Upper lobe of left lung (tissue), 6 donors: ENCODE measurements at regions not wholly inside any gene's neighbourhood (a gene's known extent, or its start where the extent isn't known, plus 50 kb on each side); places are given as distances from the start of the nearest gene placed in this dataset.

ENCODE experiments used
- ATAC-seq, 2 donors: fragments of 200-7000 bp; cut with Tn5 transposase; one replicate each; pipeline ENCODE4 v1.9.1; 2022; ENCODE audit warnings: mild to moderate bottlenecking in 2 of 2, moderate library complexity in 2 of 2; ENCODE audit not compliant: low FRiP score in 2 of 2
- DNase-seq, 2 donors: peaks; one replicate each; pipeline ENCODE4 v3.0.0-alpha.2; 2019 to 2020
- H3K27ac ChIP-seq, 4 donors: fragments of 200-600 bp; sonication (generic); one replicate each; pipeline ENCODE4 v1.5.1; 2016 to 2019
- H3K27me3 ChIP-seq, 4 donors: fragments of 200-600 bp; sonication (generic); one replicate each; pipeline ENCODE4 v1.5.1; 2017 to 2019
- H3K36me3 ChIP-seq, 4 donors: fragments of 200-600 bp; sonication (generic); one replicate each; pipeline ENCODE4 v1.5.1; 2016 to 2019
- H3K4me1 ChIP-seq, 4 donors: fragments of 200-600 bp; sonication (generic); one replicate each; pipeline ENCODE4 v1.5.1; 2018 to 2019
- H3K4me3 ChIP-seq, 4 donors: fragments of 200-600 bp; sonication (generic); one replicate each; pipeline ENCODE4 v1.5.1; 2017 to 2019; ENCODE audit warnings: mild to moderate bottlenecking in 2 of 4, moderate library complexity in 1 of 4
- H3K9me3 ChIP-seq, 4 donors: fragments of 200-600 bp; sonication (generic); one replicate each; pipeline ENCODE4 v1.5.1; 2018 to 2019
- CTCF ChIP-seq, 6 experiments: fragments of 450-650 bp in 4 of 6; fragments of 200-600 bp in 2 of 6; sonication (generic) in 2 of 6; IDR thresholded peaks; one replicate each; pipeline ENCODE4 v1.5.1; 2016 to 2019; ENCODE audit warnings: antibody characterized with exemption in 6 of 6
- EP300 ChIP-seq, 4 donors: sonication (generic); formaldehyde crosslinking; IDR thresholded peaks; one replicate each; pipeline ENCODE4 v1.5.1; 2017; ENCODE audit warnings: antibody characterized with exemption in 4 of 4, control low read depth in 2 of 4
- POLR2A ChIP-seq, 4 donors: fragments of 450-650 bp; IDR thresholded peaks; one replicate each; pipeline ENCODE4 v1.5.1; 2016 to 2017; ENCODE audit warnings: antibody characterized with exemption in 4 of 4, mild to moderate bottlenecking in 2 of 4
- POLR2AphosphoS5 ChIP-seq, 2 donors: sonication (generic); formaldehyde crosslinking; IDR thresholded peaks; one replicate each; pipeline ENCODE4 v1.5.1; 2017; ENCODE audit warnings: antibody characterized with exemption in 2 of 2
- WGBS, 2 donors: methylation state at CpG; one replicate each; pipeline ENCODE4 v1.1.5; 2017 to 2018; 5-methylcytosine and 5-hydroxymethylcytosine counted together
- donor health status: DM: no; HTN: no; CAD: no; lungs with moderate emphysema.
- donor health status: DM: no; HTN: yes; CAD: no; lungs with severe emphysema.

- Histone ChIP-seq H3K36me3 (no peaks in the 10 kb centered on the region), H3K27me3 (no peaks in the 10 kb centered on the region), H3K4me3 (no peak overlapping the region), H3K27ac (no peak overlapping the region), H3K4me1 (peaks cover 0 to 7% (median 6%) of the 10 kb centered on the region in 4 donors), H3K9me3 (no peaks in the 10 kb centered on the region)
- TF ChIP-seq POLR2A (IDR thresholded peaks at IDR 0.05), result no peak
- TF ChIP-seq EP300 (IDR thresholded peaks at IDR 0.05), result no peak
- no peak for TF ChIP-seq CTCF (IDR thresholded peaks at IDR 0.05)
- no peak for TF ChIP-seq POLR2AphosphoS5 (IDR thresholded peaks at IDR 0.05)
- ATAC-seq (no peak), DNase-seq (no peak)
- 0 to 44% methylated on average over 1 of the region's 1 CpG for WGBS, 2 donors
These were observed 78.7 kb downstream of the HYCC1 start for GRCh38 chr7:22935269-22935668.

GRCh38 chr7:22934473-22935065 lies 79.4 kb downstream of the HYCC1 start:
- no peaks in the 10 kb centered on the region for H3K27me3 ChIP-seq
- H3K4me3 ChIP-seq, result no peak overlapping the region
- H3K27ac ChIP-seq, result peak overlapping the region in 1 of 4 donors; percentile 12
- TF ChIP-seq POLR2AphosphoS5 (IDR thresholded peaks at IDR 0.05), result no peak
- no peak for TF ChIP-seq EP300 (IDR thresholded peaks at IDR 0.05)
- no peak for TF ChIP-seq POLR2A (IDR thresholded peaks at IDR 0.05)
- no peak for TF ChIP-seq CTCF (IDR thresholded peaks at IDR 0.05)
- WGBS, 2 donors, result 53 to 61% methylated on average over 4 of the region's 4 CpGs
- ATAC-seq, result peak in 1 of 2 donors; percentile 19
- no peaks in the 10 kb centered on the region for H3K9me3 ChIP-seq
- no peaks in the 10 kb centered on the region for H3K36me3 ChIP-seq
- DNase-seq, result no peak
- H3K4me1 ChIP-seq, result peaks cover 0 to 7% (median 6%) of the 10 kb centered on the region in 4 donors

GRCh38 chr7:22934023-22934422 lies 79.9 kb downstream of the HYCC1 start:
- ATAC-seq (peak in 1 of 2 donors; percentile 53), DNase-seq (no peak)
- Histone ChIP-seq H3K36me3 (no peaks in the 10 kb centered on the region), H3K4me1 (peaks cover 0 to 7% (median 6%) of the 10 kb centered on the region in 4 donors), H3K27ac (peak overlapping the region in 1 of 4 donors; percentile 12), H3K4me3 (no peak overlapping the region), H3K27me3 (no peaks in the 10 kb centered on the region), H3K9me3 (no peaks in the 10 kb centered on the region)
- 29 to 34% methylated on average over 2 of the region's 2 CpGs for WGBS, 2 donors
- TF ChIP-seq CTCF (IDR thresholded peaks at IDR 0.05), result no peak
- TF ChIP-seq POLR2AphosphoS5 (IDR thresholded peaks at IDR 0.05), result no peak
- TF ChIP-seq POLR2A (IDR thresholded peaks at IDR 0.05), result no peak
- TF ChIP-seq EP300 (IDR thresholded peaks at IDR 0.05), result no peak

GRCh38 chr7:22932896-22933295 lies 81.0 kb downstream of the HYCC1 start:
- ATAC-seq (no peak), DNase-seq (no peak)
- H3K4me3 ChIP-seq, result no peak overlapping the region
- peaks cover 0 to 7% (median 6%) of the 10 kb centered on the region in 4 donors for H3K4me1 ChIP-seq
- H3K9me3 ChIP-seq, result no peaks in the 10 kb centered on the region
- TF ChIP-seq CTCF (IDR thresholded peaks at IDR 0.05) (no peak), POLR2AphosphoS5 (IDR thresholded peaks at IDR 0.05) (no peak), EP300 (IDR thresholded peaks at IDR 0.05) (no peak), POLR2A (IDR thresholded peaks at IDR 0.05) (no peak)
- H3K27me3 ChIP-seq, result no peaks in the 10 kb centered on the region
- no peak overlapping the region for H3K27ac ChIP-seq
- no peaks in the 10 kb centered on the region for H3K36me3 ChIP-seq

- DNase-seq (no peak), ATAC-seq (no peak)
- TF ChIP-seq POLR2AphosphoS5 (IDR thresholded peaks at IDR 0.05) (no peak), CTCF (IDR thresholded peaks at IDR 0.05) (no peak), EP300 (IDR thresholded peaks at IDR 0.05) (no peak), POLR2A (IDR thresholded peaks at IDR 0.05) (no peak)
- H3K4me3 ChIP-seq, result no peak overlapping the region
- no peak overlapping the region for H3K27ac ChIP-seq
- no peaks in the 10 kb centered on the region for H3K9me3 ChIP-seq
- H3K4me1 ChIP-seq, result peaks cover 0 to 7% (median 6%) of the 10 kb centered on the region in 4 donors
- H3K36me3 ChIP-seq, result no peaks in the 10 kb centered on the region
- 91% methylated on average over 3 of the region's 3 CpGs for WGBS, 2 donors
- no peaks in the 10 kb centered on the region for H3K27me3 ChIP-seq
These were observed 82.9 kb downstream of the HYCC1 start for GRCh38 chr7:22931011-22931410.
